Ovary (tissue), 3 donors: ENCODE measurements at regions not wholly inside any gene's neighbourhood (a gene's known extent, or its start where the extent isn't known, plus 50 kb on each side); places are given as distances from the start of the nearest gene placed in this dataset.

Source experiments
- CTCF ChIP-seq, 3 donors: fragments of 450-650 bp in 2 of 3; fragments of 200-600 bp in 1 of 3; IDR thresholded peaks; one replicate each; pipeline versions ENCODE4 v1.5.1 to v1.8.0; 2016 to 2022; ENCODE audit warnings: antibody characterized with exemption in 3 of 3, mild to moderate bottlenecking in 1 of 3
- POLR2A ChIP-seq: fragments of 450-650 bp; IDR thresholded peaks from one replicate; pipeline ENCODE4 v1.6.1; 2017; ENCODE audit warnings: antibody characterized with exemption, mild to moderate bottlenecking, moderate library complexity
- donor health status: DM: no; HTN: no; CAD: no.

GRCh38 chr2:175439416-175439815 is 257.9 kb upstream of the ATP5MC3 start:
- TF ChIP-seq CTCF (IDR thresholded peaks at IDR 0.05) (no peak), POLR2A (no peak)
